B cell (primary cell): ENCODE measurements at regions not wholly inside any gene's neighbourhood (a gene's known extent, or its start where the extent isn't known, plus 50 kb on each side); places are given as distances from the start of the nearest gene placed in this dataset.

ENCODE experiments used
- ATAC-seq: fragments of 200-7000 bp; cut with Tn5 transposase; one replicate; pipeline ENCODE4 v1.10.0; 2021; ENCODE audit warnings: low read depth, mild to moderate bottlenecking, moderate number of reproducible peaks, moderate library complexity
- CTCF ChIA-PET: fragments of 350-600 bp; sonication (Branson Sonifier 250); formaldehyde crosslinking; loops from one replicate; lab custom pipeline; 2021; ENCODE audit warnings: antibody characterized with exemption, inconsistent platforms; lab: Charles Lee
- POLR2A ChIA-PET: fragments of 350-600 bp; sonication (Branson Sonifier 250); formaldehyde crosslinking; loops from one replicate; lab custom pipeline; 2021; ENCODE audit warnings: antibody characterized with exemption; lab: Charles Lee
- DNase-seq: peaks from one replicate; pipeline ENCODE4 v3.0.0; 2013
- H2AFZ ChIP-seq: 2 replicates; pipeline ENCODE4 v1.6.1; 2012; ENCODE audit warnings: mild to moderate bottlenecking, low read depth, low read length; ENCODE audit not compliant: insufficient read depth, poor library complexity, severe bottlenecking
- H3K27ac ChIP-seq, 2 donors: 1 replicate in 1 of 2; 2 replicates in 1 of 2; pipeline ENCODE4 v1.5.1; 2012 to 2013; ENCODE audit warnings: low read length in 2 of 2, mild to moderate bottlenecking in 2 of 2, moderate library complexity in 1 of 2
- H3K27me3 ChIP-seq, 4 experiments: fragments of 200-600 bp in 1 of 4; sonication (generic) in 1 of 4; replicated peaks in 1 of 4; 1 replicate in 2 of 4; 2 replicates in 2 of 4; pipeline versions ENCODE4 v1.6.1 to v1.7.0; 2013 to 2016; ENCODE audit warnings: low read length in 3 of 4, mild to moderate bottlenecking in 2 of 4, mixed read lengths in 1 of 4, moderate library complexity in 1 of 4; ENCODE audit not compliant: insufficient read depth in 4 of 4, control insufficient read depth in 3 of 4; ENCODE audit errors: control extremely low read depth in 1 of 4
- H3K36me3 ChIP-seq, 2 experiments: replicated peaks in 1 of 2; 1 replicate in 1 of 2; 2 replicates in 1 of 2; pipeline versions ENCODE4 v1.6.1 to v1.7.1; 2013; ENCODE audit warnings: low read length in 1 of 2; ENCODE audit not compliant: insufficient read depth in 2 of 2, control insufficient read depth in 1 of 2; ENCODE audit errors: control extremely low read depth in 1 of 2, extremely low read depth in 1 of 2
- H3K4me1 ChIP-seq, 2 donors: fragments of 200-600 bp in 1 of 2; sonication (generic) in 1 of 2; 1 replicate in 1 of 2; 2 replicates in 1 of 2; pipeline versions ENCODE4 v1.5.1 to v1.6.1; 2013 to 2017; ENCODE audit warnings: low read length in 2 of 2; ENCODE audit not compliant: control insufficient read depth in 2 of 2, insufficient read depth in 2 of 2
- H3K4me2 ChIP-seq: replicated peaks from 2 replicates; pipeline ENCODE3; 2012; ENCODE audit warnings: mild to moderate bottlenecking, low read depth, low read length; ENCODE audit not compliant: poor library complexity, severe bottlenecking
- H3K4me3 ChIP-seq, 5 experiments: fragments of 200-600 bp in 1 of 5; sonication (generic) in 1 of 5; 1 replicate in 3 of 5; 2 replicates in 2 of 5; pipeline versions ENCODE4 v1.5.1 to v1.7.0; 2011 to 2016; ENCODE audit warnings: low read length in 4 of 5, mild to moderate bottlenecking in 4 of 5, low read depth in 2 of 5, control low read depth in 1 of 5, moderate library complexity in 1 of 5; ENCODE audit not compliant: insufficient read depth in 1 of 5; ENCODE audit errors: control extremely low read depth in 1 of 5, extremely low read depth in 1 of 5
- H3K79me2 ChIP-seq: fragments of 200-600 bp; sonication (generic); one replicate; pipeline ENCODE4 v1.6.0; 2016; ENCODE audit warnings: low read length; ENCODE audit not compliant: control insufficient read depth, insufficient read depth
- H3K9ac ChIP-seq: fragments of 200-600 bp; sonication (generic); 2 replicates; pipeline ENCODE4 v1.6.1; 2017; ENCODE audit warnings: mild to moderate bottlenecking, low read length, moderate library complexity
- H3K9me3 ChIP-seq, 3 donors: one replicate each; pipeline versions ENCODE4 v1.6.1 to v1.7.1; 2013; ENCODE audit warnings: low read length in 2 of 3; ENCODE audit not compliant: control insufficient read depth in 2 of 3, insufficient read depth in 1 of 3; ENCODE audit errors: control extremely low read depth in 1 of 3
- H4K20me1 ChIP-seq: 2 replicates; pipeline ENCODE4 v1.6.0; 2012; ENCODE audit warnings: mild to moderate bottlenecking, low read length; ENCODE audit not compliant: insufficient read depth, control insufficient read depth, poor library complexity, severe bottlenecking
- H3K27ac Mint-ChIP-seq: one replicate; pipeline ENCODE4 v1.8.0; 2021; ENCODE audit warnings: mixed read lengths
- H3K27me3 Mint-ChIP-seq: one replicate; pipeline ENCODE4 v1.8.0; 2021; ENCODE audit warnings: mixed read lengths
- H3K4me1 Mint-ChIP-seq: one replicate; pipeline ENCODE4 v1.8.0; 2021; ENCODE audit warnings: mixed read lengths
- H3K4me3 Mint-ChIP-seq: one replicate; pipeline ENCODE4 v1.8.0; 2021; ENCODE audit warnings: mixed read lengths
- H3K9me3 Mint-ChIP-seq: one replicate; pipeline ENCODE4 v1.8.0; 2022; ENCODE audit warnings: mixed read lengths; ENCODE audit not compliant: insufficient read depth
- EZH2 ChIP-seq: IDR thresholded peaks from 2 replicates; pipeline ENCODE4 v1.6.1; 2012; ENCODE audit warnings: borderline replicate concordance, low read depth, mild to moderate bottlenecking, moderate library complexity, low read length; ENCODE audit not compliant: insufficient read depth, poor library complexity, severe bottlenecking
- WGBS: methylation state at CpG from one replicate; pipeline ENCODE4 v1.1.5; 2013; ENCODE audit warnings: missing lambda C conversion rate; ENCODE audit not compliant: insufficient coverage; 5-methylcytosine and 5-hydroxymethylcytosine counted together
- intact Hi-C: fragments of 100-400 bp; cut with micrococcal nuclease; formaldehyde crosslinking; loops from one replicate; pipeline ENCODE4 v1.10.0; 2022
- TF ChIP-seq, protein P1 (sequence below): fragments of 200-600 bp; IDR thresholded peaks from one replicate; pipeline ENCODE4 v1.8.0; 2022; ENCODE audit warnings: antibody characterized with exemption, mild to moderate bottlenecking

DNA sequence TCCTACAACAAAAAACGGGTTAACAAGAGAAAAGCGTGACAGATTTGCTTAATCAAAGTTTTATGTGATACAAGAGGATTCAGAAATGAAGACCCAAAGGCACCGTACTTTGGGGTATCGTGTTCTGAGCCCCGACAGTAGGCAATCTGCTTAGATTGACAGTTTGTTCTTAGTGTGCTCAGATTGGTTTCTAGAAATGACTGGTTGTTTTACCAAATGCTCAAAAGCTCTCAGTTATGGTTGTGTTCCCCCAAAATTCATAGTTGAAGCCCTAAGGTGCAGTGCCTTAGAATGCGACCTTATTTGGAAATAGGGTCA is 102.7 kb downstream of the RASSF10 start:
- Histone ChIP-seq H3K27me3 (no peaks in the 10 kb centered on the region), H3K9me3 (peaks cover 0 to 8% (median 3%) of the 10 kb centered on the region in 3 donors), H3K79me2 (no peaks in the 10 kb centered on the region), H4K20me1 (no peaks in the 10 kb centered on the region), H3K4me2 (no peak overlapping the region), H2AFZ (no peak overlapping the region), H3K4me3 (no peak overlapping the region), H3K36me3 (no peaks in the 10 kb centered on the region), H3K4me1 (no peaks in the 10 kb centered on the region), H3K27ac (no peak overlapping the region), H3K9ac (no peak overlapping the region)
- no peak overlapping the region for H3K27ac Mint-ChIP-seq
- H3K4me3 Mint-ChIP-seq = no peak overlapping the region
- no peaks in the 10 kb centered on the region for H3K4me1 Mint-ChIP-seq
- ChIA-PET CTCF (no interaction called here), POLR2A (no interaction called here)
- TF ChIP-seq, protein P1, sequence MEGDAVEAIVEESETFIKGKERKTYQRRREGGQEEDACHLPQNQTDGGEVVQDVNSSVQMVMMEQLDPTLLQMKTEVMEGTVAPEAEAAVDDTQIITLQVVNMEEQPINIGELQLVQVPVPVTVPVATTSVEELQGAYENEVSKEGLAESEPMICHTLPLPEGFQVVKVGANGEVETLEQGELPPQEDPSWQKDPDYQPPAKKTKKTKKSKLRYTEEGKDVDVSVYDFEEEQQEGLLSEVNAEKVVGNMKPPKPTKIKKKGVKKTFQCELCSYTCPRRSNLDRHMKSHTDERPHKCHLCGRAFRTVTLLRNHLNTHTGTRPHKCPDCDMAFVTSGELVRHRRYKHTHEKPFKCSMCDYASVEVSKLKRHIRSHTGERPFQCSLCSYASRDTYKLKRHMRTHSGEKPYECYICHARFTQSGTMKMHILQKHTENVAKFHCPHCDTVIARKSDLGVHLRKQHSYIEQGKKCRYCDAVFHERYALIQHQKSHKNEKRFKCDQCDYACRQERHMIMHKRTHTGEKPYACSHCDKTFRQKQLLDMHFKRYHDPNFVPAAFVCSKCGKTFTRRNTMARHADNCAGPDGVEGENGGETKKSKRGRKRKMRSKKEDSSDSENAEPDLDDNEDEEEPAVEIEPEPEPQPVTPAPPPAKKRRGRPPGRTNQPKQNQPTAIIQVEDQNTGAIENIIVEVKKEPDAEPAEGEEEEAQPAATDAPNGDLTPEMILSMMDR = no peak
- TF ChIP-seq EZH2 = no peak
- intact Hi-C loops = no loop called here
- WGBS = 92% methylated on average over 6 of the region's 6 CpGs
- ATAC-seq = no peak
- peaks cover 6% of the 10 kb centered on the region for H3K27me3 Mint-ChIP-seq
- H3K9me3 Mint-ChIP-seq = peaks cover 6% of the 10 kb centered on the region
- DNase-seq = no peak

DNA sequence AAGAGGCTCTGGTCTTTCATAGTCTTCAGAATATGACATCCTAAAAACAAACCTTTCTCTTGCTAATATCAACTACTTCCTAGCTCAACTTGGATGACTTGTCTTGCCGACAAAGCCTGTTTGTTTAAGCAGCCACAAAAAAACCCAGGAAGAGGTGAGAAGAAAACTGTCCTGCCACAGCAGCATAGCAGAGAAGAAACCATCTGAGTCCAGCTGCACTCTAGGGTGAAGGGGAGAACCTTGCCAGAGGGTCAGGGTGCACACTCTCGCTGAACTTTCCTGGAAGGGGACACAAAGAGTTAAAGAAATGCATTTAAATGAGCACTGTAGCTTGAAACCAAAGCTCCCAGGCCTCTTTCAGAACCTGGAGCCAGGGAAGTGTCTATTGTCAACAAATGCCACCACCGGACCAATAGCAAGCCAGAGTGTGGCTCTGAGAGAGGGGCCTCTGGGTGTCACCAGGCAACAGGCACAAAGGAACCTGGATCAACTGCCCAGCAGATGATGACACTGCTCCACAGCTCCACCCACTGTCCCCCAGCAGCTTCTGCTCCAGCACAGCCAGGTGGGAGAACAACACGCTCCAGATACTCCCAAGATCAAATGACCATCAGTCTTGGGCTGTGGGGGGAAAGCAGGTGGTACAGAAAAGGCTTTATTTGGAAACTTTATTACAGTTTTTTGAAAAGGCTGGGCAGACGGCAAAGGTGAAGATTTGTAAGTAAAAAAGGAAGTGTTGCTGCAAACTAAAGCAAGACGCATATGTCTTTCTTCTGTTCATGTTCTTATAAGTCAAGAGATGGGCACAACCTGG is 105.7 kb downstream of the RASSF10 start:
- Histone ChIP-seq H3K36me3 (no peaks in the 10 kb centered on the region), H2AFZ (no peak overlapping the region), H3K27ac (no peak overlapping the region), H3K9me3 (no peaks in the 10 kb centered on the region), H3K4me2 (no peak overlapping the region), H3K79me2 (no peaks in the 10 kb centered on the region), H3K4me3 (no peak overlapping the region), H4K20me1 (no peaks in the 10 kb centered on the region), H3K27me3 (no peaks in the 10 kb centered on the region), H3K9ac (no peak overlapping the region), H3K4me1 (no peaks in the 10 kb centered on the region)
- TF ChIP-seq, protein P1 = no peak
- TF ChIP-seq EZH2 = no peak
- ATAC-seq = no peak
- H3K4me1 Mint-ChIP-seq = no peaks in the 10 kb centered on the region
- no peak for DNase-seq
- peaks cover 18% of the 10 kb centered on the region for H3K27me3 Mint-ChIP-seq
- no peak overlapping the region for H3K4me3 Mint-ChIP-seq
- intact Hi-C loops = no loop called here
- no peak overlapping the region for H3K27ac Mint-ChIP-seq
- H3K9me3 Mint-ChIP-seq = no peaks in the 10 kb centered on the region
- WGBS = 81% methylated on average over 5 of the region's 6 CpGs
- ChIA-PET POLR2A (no interaction called here), CTCF (no interaction called here)
